HG03571 (cell line): ENCODE measurements at regions not wholly inside any gene's neighbourhood (a gene's known extent, or its start where the extent isn't known, plus 50 kb on each side); places are given as distances from the start of the nearest gene placed in this dataset.

ENCODE experiments used
- ATAC-seq: cut with Tn5 transposase; IDR thresholded peaks from one replicate; pipeline ENCODE4 v1.9.1; 2021; ENCODE audit not compliant: unreplicated experiment

DNA sequence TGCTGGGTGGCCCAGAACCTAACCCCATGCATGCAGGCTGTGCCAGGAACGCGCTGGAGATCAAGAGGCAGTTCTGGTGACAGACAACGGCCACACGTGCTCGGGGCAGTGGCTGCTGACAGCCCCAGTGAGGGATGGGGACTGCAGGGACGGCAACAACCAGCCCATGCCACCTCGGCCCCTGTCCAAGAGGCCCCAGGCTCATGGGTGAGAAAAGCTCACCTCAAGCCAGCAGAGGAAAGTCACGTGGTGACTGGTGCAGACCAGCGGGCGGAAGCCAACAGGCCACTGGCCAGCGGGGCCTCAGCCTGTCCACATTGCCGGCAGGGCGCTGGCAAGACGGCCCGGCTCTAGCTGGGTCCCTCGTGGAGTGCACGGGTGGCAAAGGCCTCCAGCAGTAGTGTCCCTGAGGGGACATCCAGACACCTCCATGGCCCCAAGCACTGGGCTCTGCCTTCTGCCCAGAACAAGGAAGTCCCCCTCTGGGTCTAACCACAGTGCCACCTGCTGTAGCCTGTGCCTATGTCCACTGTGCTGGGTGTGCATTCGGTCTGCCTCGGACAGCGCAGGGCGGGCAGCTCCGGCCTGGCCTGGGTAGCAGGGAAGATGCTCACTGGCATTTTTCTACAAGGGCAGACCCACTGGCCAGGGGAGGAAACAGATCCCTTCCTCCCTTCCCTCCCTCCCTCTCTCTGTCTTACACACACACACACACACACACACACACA lies 134.1 kb downstream of the NCOR2 start:
- no peak for ATAC-seq

DNA sequence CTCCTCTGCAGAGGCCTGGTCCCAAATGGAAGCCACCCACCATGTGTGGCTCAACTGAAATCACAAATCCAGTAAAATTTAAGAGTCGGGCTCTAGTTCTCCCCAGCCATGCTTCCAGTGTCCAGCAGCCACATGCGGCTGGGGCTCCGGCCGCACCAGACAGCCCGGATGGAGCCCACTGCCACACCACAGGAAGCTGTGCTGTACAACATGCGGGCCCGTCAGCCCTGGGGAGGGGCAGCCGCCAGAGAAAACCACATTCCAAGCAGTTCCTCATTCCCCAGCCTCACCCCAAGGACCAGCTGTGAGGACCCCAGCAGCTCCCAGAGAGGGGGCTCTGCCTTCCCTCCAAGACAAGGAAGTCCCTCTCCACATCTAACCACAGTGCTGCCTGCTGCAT lies 135.0 kb downstream of the NCOR2 start:
- ATAC-seq = no peak

DNA sequence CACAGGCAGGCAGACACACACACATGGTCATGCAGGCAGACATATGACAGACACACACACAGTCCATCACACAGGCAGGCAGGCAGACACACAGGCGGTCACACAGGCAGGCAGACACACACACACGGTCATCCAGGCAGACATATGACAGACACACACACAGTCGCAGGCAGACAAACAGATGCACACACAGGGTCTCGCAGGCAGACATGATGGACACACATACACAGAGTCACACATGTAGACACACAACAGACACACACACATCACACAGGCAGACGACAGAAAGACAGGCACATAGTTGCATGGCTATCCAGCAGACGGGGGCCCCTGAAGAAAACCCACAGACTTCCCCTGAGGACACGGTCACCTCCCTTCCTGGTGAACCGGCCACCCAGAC lies 135.4 kb downstream of the NCOR2 start:
- ATAC-seq = no peak

DNA sequence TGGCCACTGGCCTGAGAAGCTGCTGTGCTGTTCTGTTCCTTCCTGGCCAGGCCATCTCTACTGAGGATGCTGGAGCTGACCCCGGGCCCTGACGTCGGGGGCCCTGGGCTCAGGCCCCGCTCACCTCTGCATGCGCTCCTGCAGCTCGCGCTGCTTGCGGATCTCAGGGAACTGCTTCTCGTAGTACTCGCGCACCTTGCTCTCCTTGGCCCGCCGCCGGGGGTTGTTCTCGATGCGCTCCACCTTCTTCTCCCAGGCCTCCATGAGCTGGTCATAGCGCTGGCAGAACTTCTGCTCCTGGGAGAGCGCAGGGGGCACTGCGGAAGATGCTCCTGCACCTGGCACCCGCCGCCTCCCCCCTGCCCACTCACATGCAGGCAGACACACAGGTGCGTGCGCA lies 135.6 kb downstream of the RFLNA start:
- no peak for ATAC-seq

DNA sequence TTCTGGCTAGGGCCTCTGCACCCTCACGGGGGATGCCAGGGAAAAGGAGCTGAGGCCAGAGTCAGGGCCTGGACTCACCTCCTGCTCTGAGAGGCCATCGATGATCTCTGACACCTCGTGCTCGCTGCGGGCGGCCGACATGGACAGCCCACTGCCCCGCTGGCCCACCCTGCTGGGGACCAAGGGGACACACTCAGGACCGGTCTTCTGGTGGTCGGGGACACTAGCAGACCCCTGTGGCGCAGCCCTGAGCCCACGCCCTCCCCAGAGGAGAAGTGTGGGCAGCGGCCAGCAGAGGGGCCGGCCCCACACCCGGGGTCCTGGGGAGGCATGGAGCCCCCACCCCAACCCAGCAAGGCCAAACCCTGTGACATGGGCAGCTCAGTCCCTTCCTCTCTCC lies 134.6 kb downstream of the RFLNA start:
- no peak for ATAC-seq

DNA sequence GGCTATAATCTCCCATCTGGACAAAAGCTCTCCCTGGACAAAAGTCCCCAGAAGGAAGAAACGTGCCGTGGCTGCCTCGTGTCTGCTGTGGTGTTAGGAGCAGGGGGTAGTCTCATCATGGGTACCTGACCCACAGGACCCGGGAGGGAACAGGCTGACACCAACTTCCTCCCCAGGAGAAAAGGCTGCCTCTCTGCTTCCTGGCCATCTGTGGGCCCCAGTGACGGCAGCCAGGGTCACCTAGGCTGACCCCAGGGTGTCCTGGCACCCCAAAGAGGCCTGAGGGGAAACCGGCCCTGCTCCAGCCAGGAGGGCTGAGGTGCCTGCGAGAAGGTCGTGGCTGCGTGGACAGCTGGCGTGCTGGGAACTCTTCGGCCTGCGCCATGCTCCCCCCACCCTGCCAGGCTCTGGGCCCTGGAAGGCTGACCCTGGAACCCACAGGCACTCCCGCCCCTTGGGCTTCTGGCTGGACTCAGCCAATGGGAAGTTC lies 133.9 kb downstream of the RFLNA start:
- ATAC-seq = no peak

DNA sequence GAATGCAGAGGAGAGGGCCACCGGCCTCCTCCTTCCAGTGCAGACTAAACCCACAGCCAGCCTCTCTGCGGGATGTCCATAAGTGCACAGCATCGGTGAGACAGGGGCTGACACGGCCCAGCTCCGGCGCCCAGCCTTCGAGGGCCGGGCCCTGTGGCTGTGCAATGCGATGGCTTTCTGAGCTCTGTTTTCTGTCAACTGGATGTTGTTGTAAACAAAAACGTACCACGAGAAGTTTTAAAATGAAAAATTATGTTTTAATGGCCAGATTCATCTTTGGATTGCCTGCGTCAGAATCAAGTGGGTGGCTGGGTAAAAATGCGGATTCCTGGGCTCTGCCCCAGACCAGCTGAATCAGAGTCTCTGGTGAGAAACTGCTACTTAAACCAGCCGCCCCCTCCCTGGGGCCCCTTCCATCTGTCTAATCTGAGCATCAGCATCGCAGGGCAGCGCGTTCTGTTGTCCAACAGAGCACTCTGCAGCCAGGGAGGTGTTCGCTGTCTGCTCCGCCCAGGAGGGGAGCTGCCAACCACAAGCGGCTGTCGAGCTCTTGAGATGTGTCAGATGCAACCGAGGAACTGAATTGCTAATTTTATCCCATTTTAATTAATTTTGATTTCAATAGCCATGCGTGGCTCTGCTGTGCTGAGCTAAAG lies 133.4 kb downstream of the RFLNA start:
- ATAC-seq = no peak

DNA sequence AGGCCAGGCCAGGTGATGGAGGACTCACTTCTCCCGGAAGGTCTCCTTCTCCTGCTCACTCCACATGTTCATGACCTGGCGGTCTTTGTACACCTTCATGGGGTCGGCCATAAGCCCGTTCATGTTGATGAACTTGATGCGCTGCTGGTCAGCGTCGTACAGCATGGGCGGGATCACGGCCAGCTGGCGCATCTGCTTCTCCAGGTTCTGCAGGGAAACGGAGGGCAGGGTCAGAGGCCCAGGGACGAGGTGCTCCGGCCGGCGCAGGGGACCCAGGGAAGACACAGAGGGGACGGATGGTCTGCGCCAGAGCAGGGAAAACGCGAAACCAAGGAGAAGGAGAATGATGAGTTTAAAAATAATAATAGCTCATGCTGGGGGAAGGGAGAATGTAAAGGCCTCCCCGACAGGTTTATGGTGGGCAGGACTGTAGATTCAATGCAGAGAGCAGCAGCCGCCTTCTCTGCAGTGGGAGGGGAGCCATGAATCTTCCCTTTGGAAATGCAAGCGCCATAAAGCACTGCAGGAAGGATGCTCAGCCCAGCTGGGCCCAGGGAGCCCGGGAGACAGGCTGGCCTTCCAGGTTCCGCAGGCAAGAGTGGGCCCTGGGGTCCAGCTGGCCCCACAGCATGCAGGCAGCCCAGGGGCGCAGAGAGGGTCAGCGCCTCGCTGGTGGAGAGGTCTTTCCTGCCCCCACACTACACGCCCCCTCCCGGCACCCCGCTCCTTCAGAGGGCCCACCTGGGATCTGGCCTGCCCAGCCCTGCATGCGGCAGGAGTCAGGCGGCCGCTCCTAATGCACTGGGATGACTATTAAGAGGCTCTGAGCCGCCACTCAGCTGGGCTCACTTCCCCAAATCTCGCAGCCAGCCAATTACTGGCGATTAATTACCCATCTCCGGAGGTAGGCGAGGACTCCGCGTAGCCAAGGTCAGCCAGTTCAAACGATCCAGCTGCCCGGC lies 132.0 kb downstream of the RFLNA start:
- ATAC-seq = no peak

DNA sequence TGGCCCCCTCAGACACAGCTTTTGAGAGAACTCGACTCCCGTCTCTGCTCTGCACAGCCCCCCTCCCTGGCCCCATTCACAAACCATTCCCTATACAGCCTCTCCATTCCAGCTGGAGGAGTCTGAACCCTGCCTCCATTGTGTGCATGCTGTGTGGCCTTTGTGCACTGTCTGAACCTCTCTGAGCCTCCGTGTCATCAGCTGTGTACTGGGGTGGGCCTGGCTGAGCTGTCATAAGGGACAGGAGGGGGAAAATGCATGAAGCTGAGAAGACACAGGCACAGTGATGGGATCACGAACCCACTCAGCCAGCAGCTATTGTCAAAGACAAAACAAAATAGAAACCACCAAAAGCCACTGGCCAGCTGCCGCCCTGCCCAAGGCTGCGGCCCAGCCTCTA lies 130.8 kb downstream of the RFLNA start:
- no peak for ATAC-seq

DNA sequence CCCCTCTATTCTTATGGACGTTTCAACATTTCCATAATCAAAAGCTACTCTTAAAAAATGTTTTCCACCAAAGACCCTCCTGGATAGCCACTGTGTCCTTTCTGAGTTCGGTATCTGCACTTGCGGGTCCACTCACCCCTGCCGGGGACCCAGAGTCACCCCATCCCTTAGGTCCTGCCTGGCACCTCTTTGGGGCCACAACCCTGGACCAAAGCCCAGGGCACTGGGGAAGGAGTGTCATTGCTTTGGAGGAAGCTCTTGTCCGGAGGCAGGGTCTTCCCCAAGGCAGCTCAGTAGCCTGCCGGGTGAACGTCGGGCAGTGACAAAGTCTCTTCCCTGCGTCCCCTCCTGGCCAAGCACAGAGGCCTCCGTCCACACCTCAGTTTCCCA lies 129.6 kb downstream of the RFLNA start:
- no peak for ATAC-seq

DNA sequence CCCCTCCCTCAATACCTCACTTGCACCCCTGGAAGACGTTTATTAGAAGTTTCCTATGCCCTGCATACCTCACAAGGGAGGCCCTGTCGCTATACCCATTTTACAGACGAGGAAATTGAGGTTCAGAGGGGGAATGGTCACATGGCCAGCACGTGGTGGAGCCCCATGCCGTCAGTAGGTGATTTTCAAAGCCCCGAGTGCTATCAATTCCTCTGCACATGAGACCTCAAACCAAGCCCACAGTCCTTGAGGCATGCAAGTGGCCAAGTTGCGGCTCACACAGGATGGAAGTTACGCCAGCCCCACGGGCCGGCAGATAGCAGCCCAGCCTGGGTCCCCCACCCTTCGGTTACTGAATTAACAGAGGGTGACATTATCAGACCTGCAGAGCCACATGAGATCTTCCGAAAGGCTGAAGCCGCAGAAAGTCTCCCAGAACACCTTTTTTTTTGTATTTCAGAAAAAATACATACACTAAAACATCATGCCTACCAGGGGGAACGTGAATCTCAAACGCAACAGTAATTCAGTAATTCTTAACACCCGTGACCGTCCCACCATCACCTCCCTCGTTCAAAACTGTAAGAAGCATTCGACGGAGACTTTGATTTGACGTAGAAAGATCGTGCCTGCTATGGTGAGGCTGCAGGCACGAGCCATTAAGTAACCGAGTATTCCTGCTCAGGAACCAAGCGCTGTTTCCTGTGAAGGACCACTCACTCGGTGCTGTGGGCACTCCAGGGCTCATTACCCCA lies 129.0 kb downstream of the RFLNA start:
- ATAC-seq = no peak

DNA sequence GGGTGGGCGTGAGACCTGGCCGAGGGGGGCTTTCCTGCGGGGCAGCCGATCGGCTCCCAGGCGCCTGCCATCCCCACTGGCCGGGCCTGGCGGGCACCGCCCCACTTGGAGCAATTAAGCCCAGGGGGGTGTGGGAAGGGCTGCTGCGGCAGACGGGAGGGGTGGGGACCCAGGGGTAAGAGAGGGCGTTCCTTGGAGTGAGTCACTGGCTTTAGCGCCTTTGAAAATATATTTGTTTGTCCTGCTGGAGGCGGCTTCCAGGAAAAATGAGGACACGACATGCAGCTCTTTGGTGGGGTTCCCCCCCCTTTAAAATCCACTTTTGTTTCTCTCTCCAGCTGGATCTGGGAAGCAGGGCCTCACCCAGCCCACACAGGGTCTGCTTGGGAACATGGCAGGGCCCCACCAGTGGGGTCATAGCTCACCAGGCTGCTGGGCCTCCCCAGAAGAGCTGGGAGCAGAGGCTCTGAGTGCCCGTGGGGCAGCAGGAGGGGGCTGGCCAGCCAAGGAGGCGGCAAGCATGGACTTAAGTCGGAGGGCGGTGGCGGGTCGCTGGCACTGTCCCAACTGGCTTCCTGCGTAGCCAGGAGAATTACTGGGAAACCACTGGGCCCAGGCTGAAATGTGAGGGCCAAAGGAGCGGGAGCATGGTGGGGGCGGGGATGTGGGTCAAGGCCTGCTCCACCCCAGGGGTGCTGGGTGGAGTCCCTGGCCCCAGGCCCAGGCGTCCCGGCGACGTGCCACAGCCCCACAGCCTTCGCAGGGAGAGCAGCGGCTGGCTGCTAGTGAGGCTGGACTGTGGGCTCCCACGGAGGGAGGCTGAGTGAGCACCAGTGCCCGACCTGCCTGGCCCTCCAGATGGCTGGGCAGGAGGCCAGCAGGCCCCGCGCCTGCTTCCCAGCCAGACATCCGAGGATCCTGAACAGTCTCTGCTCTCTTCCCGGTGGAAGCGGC lies 128.0 kb downstream of the RFLNA start:
- ATAC-seq = no peak

DNA sequence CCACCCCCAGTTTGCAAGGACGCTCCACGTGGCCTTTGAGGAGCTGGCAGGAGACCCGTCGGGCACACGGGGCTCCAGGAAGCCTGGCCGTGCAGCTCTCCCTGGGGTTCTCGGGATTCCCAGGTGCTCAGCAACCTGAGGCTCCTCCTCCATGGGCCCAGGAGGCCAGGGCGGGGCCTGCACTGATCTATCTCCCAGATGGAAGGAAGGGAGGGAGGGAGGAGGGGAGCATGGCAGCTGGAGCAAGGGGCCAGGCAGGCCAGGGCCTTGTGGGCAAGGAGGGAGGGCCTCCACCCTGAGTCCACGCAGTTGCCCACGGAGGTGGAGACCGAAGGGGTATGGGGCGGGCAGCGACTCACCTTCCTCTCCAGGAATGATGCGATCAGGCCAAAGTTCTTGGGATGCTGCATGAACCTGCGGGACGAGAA lies 127.3 kb downstream of the RFLNA start:
- no peak for ATAC-seq

DNA sequence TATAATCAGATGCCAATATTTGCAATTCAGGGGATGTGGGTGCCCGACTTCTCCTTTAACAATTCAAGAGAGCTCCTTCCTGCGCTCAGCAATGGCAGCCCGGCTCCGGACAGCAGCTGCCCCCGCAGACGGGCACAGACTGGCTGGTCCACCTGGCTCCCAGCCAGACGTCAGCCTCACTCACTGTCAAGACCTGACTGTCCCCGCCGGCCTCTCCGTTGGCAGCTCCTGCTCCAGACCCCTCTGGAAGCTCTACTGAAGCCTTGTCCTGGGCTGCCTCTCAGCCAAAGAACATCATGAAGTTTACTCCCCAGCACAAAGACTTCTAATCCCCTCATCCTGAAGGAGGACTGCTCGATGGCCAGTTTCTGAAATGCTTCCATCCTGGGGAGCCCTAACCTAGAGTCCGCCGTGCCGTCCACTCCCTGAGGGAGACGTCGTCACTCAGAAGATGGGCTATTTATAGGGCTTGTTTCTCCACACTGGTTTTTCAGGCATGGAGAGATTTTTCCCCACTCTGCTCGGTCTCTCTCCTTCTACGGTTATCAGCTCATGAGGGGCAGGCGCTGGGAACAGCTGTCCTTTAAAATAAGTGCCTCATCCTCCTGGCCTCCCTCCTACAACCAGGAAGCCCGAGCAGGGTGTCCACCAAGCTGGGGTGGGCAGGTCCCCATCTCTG lies 126.2 kb downstream of the RFLNA start:
- no peak for ATAC-seq

DNA sequence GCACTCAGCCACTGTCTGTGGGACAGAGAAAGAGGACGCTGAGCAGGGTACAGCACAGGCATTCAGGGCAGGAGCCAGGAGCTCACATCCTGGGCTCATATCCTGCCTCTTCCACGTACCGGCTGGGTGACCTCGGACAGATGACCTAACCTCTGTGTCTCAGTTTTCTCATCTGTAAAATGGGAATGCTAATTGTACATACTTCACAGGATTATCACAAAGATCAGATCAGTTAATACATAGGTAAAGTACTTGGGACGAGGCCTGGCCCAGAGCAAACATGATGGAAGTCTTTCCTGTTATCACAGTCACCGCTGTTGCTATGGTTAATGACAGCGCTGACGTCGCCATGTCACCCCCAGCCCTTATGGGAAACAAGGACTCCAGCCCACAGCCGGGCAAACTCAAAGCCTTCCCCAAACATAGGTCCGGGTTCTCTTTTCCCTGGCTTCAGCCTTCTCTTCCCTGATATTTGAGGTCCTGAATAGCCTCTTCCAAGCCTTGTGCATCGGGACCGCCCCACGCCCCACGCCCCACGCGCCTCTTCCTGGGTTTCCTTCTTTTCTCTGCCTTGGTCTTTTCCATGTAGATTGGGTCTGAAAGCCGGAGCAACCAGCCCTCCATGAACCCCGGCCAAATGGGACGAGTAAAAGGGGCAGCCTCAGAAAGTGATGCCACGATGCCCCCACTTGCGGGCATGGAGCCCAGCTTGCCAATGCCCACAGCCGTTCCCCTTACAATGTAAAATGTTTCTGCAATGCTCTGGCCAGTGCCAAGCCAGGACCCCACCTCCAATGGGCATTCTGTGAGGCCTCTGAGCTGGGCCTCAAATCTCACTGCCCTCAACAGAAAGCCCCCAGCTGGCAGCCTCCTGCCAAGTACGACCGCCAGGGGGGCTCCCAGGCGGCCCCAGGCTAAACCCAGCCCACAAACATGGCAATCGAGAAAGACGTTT lies 125.4 kb downstream of the RFLNA start:
- ATAC-seq = no peak

DNA sequence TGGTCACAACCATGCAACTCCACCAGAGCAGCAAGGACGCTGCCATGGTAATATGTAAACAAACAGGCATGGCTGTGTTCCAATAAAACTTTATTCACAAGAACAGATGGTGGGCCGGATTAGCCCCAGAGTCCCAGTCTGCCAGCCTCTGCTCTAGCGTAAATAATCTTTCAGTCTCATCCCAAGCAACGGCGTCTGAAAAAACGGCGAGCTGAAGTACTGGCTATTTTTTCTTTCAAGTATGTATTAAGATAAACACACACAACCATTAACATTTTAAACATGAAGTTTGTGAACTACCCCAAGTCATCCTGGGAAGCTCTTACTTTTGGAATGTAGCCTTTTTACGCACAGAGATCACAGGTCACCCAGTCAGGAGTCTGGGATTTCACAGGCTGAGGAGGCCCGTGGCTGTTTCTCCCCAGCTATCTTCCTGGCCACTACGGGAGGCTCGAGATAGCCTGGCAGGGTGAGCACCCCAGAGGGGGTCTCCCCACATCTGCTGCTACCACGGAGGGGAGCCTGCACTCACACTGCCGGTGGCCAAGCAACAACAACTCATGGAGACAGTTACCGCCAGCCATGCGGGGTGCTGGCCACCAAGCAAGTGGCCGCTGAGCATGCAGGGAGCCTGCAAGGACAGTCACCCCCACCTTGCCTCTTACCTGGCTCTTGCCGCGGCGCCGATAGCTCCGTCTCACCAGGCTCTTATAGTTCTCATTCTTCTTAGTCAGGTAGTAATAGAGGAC lies 124.6 kb downstream of the RFLNA start:
- ATAC-seq = no peak

DNA sequence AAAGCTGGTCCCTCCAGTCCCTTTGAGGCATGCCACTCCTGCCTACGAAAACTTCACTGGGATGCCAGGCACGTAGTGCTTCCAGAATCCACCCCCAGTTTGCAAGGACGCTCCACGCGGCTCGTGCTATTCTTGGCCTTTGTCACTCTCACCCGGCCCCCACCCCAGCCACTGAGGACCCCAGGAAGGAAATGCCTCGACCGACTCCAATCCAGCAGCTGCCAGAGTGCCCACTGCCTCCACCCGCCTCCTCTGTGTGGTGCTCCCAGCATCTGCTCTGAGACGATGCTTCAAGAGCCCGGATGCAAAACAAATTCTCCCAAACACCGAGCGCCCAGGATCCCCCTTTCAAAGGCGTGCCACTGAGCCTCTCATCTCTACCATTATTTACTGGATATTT lies 123.9 kb downstream of the RFLNA start:
- ATAC-seq = no peak
